ENCODE measurements at regions not wholly inside any gene's neighbourhood (a gene's known extent, or its start where the extent isn't known, plus 50 kb on each side); places are given as distances from the start of the nearest gene placed in this dataset.

DNA sequence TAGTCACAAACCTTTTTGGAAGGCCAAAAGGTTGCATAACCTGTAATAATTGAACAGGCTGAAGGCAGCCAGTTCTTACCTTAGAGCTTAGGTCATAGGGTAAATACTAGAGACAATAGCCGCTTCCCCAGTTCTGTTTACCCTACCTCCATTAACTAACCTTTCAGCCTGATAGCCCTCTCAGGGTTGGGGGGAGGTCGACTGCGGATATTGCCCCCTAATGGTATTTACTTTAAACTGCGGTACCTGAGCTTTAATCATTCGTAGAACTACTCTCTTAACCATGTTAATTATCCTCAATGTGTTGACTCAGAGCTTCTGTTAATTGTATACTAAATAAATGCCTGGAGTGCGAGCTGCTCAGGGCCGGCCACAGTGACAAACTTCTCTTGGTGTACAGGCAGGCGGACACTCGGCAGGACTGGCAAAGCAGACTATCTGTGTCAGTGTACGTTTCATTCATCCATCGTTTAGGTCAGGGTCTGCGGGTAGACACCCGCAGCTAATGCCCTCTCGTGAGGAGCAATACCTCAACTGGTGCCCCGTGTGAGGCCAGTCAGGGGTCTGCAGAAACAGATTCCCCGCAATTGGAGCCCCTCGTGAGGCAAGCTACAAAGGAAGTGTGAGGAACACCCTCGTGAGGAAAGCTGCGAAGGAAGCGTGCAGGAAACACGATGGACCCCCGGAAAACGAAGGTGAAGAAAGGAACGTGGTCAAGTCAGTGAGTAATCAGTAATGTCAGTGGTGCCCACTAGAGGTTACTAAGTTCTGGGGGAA lies 115.3 kb upstream of the SCN7A start:
- no peak overlapping the region for H3K27ac ChIP-seq
- no peaks in the 10 kb centered on the region for H3K9me3 ChIP-seq
- intact Hi-C loops (cut with DNase I): no loop called here
- DNase-seq (ENCODE audit: low spot score in 2 of 2): no peak
- H3K4me3 ChIP-seq: no peak overlapping the region
- TF ChIP-seq CTCF (IDR thresholded peaks at IDR 0.05): no peak
- no peaks in the 10 kb centered on the region for H3K27me3 ChIP-seq
- no peaks in the 10 kb centered on the region for H3K36me3 ChIP-seq
- no peaks in the 10 kb centered on the region for H3K4me1 ChIP-seq

GRCh38 chr2:166607880-166608279 lies 113.8 kb upstream of the SCN7A start:
- no peak overlapping the region for H3K4me3 ChIP-seq
- no peaks in the 10 kb centered on the region for H3K36me3 ChIP-seq
- H3K4me1 ChIP-seq: no peaks in the 10 kb centered on the region
- no peaks in the 10 kb centered on the region for H3K9me3 ChIP-seq
- intact Hi-C loops (cut with DNase I): no loop called here
- no peak overlapping the region for H3K27ac ChIP-seq
- H3K27me3 ChIP-seq: no peaks in the 10 kb centered on the region
- no peak for DNase-seq (ENCODE audit: low spot score in 2 of 2)
- TF ChIP-seq CTCF (IDR thresholded peaks at IDR 0.05): no peak

DNA sequence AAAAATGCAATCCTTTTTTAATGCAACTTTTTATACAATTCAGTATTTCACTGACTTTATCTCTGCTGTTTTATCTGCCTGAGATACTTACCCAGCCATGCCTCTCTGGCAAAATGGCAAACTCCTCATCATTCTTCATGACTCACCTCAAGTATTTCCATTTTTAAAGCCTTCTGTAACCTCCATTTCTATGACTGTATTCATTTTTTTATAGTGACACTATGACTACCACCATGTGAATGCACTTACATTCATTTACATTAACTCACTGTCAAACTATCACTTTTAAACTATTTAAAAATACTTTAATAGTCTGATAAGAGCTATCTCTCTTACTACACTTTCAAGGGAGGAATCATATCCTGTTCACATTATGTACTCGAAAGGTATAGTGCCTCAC lies 99.4 kb upstream of the SCN7A start:
- no peaks in the 10 kb centered on the region for H3K9me3 ChIP-seq
- DNase-seq (ENCODE audit: low spot score in 2 of 2): no peak
- no peak overlapping the region for H3K4me3 ChIP-seq
- no peaks in the 10 kb centered on the region for H3K27me3 ChIP-seq
- no peak for TF ChIP-seq CTCF (IDR thresholded peaks at IDR 0.05)
- H3K27ac ChIP-seq: no peak overlapping the region
- H3K4me1 ChIP-seq: no peaks in the 10 kb centered on the region
- intact Hi-C loops (cut with DNase I): no loop called here
- no peaks in the 10 kb centered on the region for H3K36me3 ChIP-seq

- Histone ChIP-seq H3K4me1 (no peaks in the 10 kb centered on the region), H3K4me3 (no peak overlapping the region), H3K27ac (no peak overlapping the region), H3K9me3 (no peaks in the 10 kb centered on the region), H3K36me3 (no peaks in the 10 kb centered on the region), H3K27me3 (no peaks in the 10 kb centered on the region)
- intact Hi-C loops (cut with DNase I): no loop called here
- no peak for DNase-seq (ENCODE audit: low spot score in 2 of 2)
- TF ChIP-seq CTCF (IDR thresholded peaks at IDR 0.05): no peak
These were observed 98.7 kb upstream of the SCN7A start for GRCh38 chr2:166592750-166593149.

GRCh38 chr2:166591226-166591625 lies 97.2 kb upstream of the SCN7A start:
- H3K27ac ChIP-seq: no peak overlapping the region
- no peaks in the 10 kb centered on the region for H3K36me3 ChIP-seq
- intact Hi-C loops (cut with DNase I): no loop called here
- H3K27me3 ChIP-seq: no peaks in the 10 kb centered on the region
- no peak overlapping the region for H3K4me3 ChIP-seq
- no peaks in the 10 kb centered on the region for H3K9me3 ChIP-seq
- TF ChIP-seq CTCF (IDR thresholded peaks at IDR 0.05): no peak
- DNase-seq (ENCODE audit: low spot score in 2 of 2): no peak
- H3K4me1 ChIP-seq: no peaks in the 10 kb centered on the region

- intact Hi-C loops (cut with DNase I): no loop called here
- Histone ChIP-seq H3K36me3 (no peaks in the 10 kb centered on the region), H3K9me3 (no peaks in the 10 kb centered on the region), H3K4me3 (no peak overlapping the region), H3K4me1 (no peaks in the 10 kb centered on the region), H3K27me3 (no peaks in the 10 kb centered on the region), H3K27ac (no peak overlapping the region)
- no peak for TF ChIP-seq CTCF (IDR thresholded peaks at IDR 0.05)
- no peak for DNase-seq (ENCODE audit: low spot score in 2 of 2)
These were observed 79.3 kb upstream of the SCN7A start for GRCh38 chr2:166573391-166573790.
